ENCODE measurements at regions not wholly inside any gene's neighbourhood (a gene's known extent, or its start where the extent isn't known, plus 50 kb on each side); places are given as distances from the start of the nearest gene placed in this dataset.

GRCh38 chr12:46490635-46491034 is 118.1 kb upstream of the SLC38A2 start:
- no peak for DNase-seq (ENCODE audit: low read depth, low spot score)
- no peak overlapping the region for H3K27ac Mint-ChIP-seq (ENCODE audit: unreplicated experiment)
- no peaks in the 10 kb centered on the region for H3K4me1 Mint-ChIP-seq
- H3K4me3 Mint-ChIP-seq, result no peak overlapping the region
- no peak for TF ChIP-seq CTCF (conservative IDR thresholded peaks at IDR 0.05)
- H3K36me3 Mint-ChIP-seq (ENCODE audit: low read depth), result no peaks in the 10 kb centered on the region
- no peaks in the 10 kb centered on the region for H3K27me3 Mint-ChIP-seq (ENCODE audit: low read depth)
- no peaks in the 10 kb centered on the region for H3K9me3 Mint-ChIP-seq

DNA sequence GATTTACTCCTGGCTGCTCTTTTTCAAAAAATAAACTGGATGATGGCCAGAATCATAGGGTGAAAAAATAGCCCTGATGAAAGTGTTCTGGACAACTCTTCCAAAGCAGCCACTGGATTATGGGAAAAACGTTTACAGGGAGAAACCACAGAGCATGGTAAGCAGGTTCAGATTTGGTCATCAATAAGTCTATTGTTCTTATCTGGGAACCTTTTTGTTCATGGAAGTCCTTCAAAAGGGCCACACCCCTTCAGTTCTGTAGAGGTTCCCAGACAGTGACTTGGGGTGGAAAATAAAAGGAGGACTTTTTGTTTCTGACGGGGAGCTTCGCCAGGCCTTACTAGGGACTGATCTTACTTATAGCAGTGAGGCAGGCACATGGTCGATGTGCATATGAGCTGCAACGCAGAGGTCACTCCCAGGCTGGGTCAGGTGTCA is 117.4 kb upstream of the SLC38A2 start:
- DNase-seq (ENCODE audit: low read depth, low spot score), result no peak
- H3K27me3 Mint-ChIP-seq (ENCODE audit: low read depth), result no peaks in the 10 kb centered on the region
- no peak for TF ChIP-seq CTCF (conservative IDR thresholded peaks at IDR 0.05)
- H3K4me1 Mint-ChIP-seq, result no peaks in the 10 kb centered on the region
- H3K9me3 Mint-ChIP-seq, result no peaks in the 10 kb centered on the region
- H3K27ac Mint-ChIP-seq (ENCODE audit: unreplicated experiment), result no peak overlapping the region
- no peak overlapping the region for H3K4me3 Mint-ChIP-seq
- H3K36me3 Mint-ChIP-seq (ENCODE audit: low read depth), result no peaks in the 10 kb centered on the region

GRCh38 chr12:46487567-46488131 is 115.1 kb upstream of the SLC38A2 start:
- Mint-ChIP-seq H3K9me3 (no peaks in the 10 kb centered on the region), H3K36me3 (ENCODE audit: low read depth) (no peaks in the 10 kb centered on the region), H3K27me3 (ENCODE audit: low read depth) (no peaks in the 10 kb centered on the region), H3K4me1 (peaks cover 5% of the 10 kb centered on the region), H3K27ac (ENCODE audit: unreplicated experiment) (no peak overlapping the region), H3K4me3 (no peak overlapping the region)
- DNase-seq (ENCODE audit: low read depth, low spot score), result no peak
- TF ChIP-seq CTCF (conservative IDR thresholded peaks at IDR 0.05), result no peak

DNA sequence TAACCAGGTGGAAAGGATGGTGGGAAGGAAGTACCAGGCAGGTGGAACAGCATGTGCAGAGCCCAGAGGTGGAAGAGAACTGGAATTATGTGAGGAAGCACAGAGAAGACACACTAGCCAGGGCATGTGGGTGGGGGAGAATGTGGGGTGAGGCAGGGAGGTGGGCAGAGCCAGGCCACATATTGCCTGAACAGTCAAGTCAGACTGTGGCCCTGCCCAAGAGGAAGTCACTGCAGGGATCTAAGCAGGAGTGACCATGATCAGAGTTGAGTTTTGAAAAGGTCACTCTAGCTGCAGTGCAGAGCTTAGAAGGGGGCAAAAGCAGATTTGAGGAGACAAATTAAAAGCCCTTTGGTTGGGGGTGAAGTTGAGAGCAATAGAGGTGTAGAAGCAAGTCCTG is 114.0 kb upstream of the SLC38A2 start:
- no peaks in the 10 kb centered on the region for H3K36me3 Mint-ChIP-seq (ENCODE audit: low read depth)
- DNase-seq (ENCODE audit: low read depth, low spot score), result no peak
- H3K9me3 Mint-ChIP-seq, result no peaks in the 10 kb centered on the region
- H3K27ac Mint-ChIP-seq (ENCODE audit: unreplicated experiment), result no peak overlapping the region
- H3K4me3 Mint-ChIP-seq, result no peak overlapping the region
- TF ChIP-seq CTCF (conservative IDR thresholded peaks at IDR 0.05), result no peak
- H3K4me1 Mint-ChIP-seq, result peaks cover 5% of the 10 kb centered on the region
- H3K27me3 Mint-ChIP-seq (ENCODE audit: low read depth), result no peaks in the 10 kb centered on the region

DNA sequence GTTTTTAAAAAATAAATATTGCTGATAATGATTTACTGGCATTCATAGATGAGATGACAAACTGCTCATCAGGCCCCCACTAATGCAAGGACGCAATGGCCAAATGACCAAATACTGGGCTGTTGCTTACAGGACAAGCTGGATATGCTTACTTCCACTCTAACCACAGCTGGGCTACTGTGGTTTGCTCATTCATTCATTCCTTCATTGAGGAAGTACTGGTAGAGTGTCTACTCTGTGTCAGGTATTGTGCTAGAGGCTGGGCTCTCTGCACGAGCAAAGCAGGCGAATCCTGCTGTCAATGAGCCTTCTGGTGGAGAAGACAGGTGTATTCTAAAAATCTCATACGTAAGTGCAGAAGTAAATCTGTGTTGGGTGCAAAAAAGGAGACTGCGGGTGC is 113.3 kb upstream of the SLC38A2 start:
- peaks cover 5% of the 10 kb centered on the region for H3K4me1 Mint-ChIP-seq
- no peak overlapping the region for H3K4me3 Mint-ChIP-seq
- H3K27ac Mint-ChIP-seq (ENCODE audit: unreplicated experiment), result no peak overlapping the region
- no peaks in the 10 kb centered on the region for H3K36me3 Mint-ChIP-seq (ENCODE audit: low read depth)
- H3K9me3 Mint-ChIP-seq, result no peaks in the 10 kb centered on the region
- H3K27me3 Mint-ChIP-seq (ENCODE audit: low read depth), result no peaks in the 10 kb centered on the region
- TF ChIP-seq CTCF (conservative IDR thresholded peaks at IDR 0.05), result no peak
- DNase-seq (ENCODE audit: low read depth, low spot score), result no peak
